PC-9 (cell line): ENCODE measurements at regions not wholly inside any gene's neighbourhood (a gene's known extent, or its start where the extent isn't known, plus 50 kb on each side); places are given as distances from the start of the nearest gene placed in this dataset.

Experiments
- CTCF ChIP-seq: fragments of 200-600 bp; sonication (generic); conservative IDR thresholded peaks from 2 replicates; pipeline ENCODE4 v1.6.1; 2017; ENCODE audit warnings: mixed run types, antibody characterized with exemption, mild to moderate bottlenecking, moderate library complexity
- EZH2 ChIP-seq: fragments of 200-600 bp; sonication (generic); IDR thresholded peaks from 2 replicates; pipeline ENCODE4 v1.8.0; 2017; ENCODE audit warnings: antibody characterized with exemption, low read depth

DNA sequence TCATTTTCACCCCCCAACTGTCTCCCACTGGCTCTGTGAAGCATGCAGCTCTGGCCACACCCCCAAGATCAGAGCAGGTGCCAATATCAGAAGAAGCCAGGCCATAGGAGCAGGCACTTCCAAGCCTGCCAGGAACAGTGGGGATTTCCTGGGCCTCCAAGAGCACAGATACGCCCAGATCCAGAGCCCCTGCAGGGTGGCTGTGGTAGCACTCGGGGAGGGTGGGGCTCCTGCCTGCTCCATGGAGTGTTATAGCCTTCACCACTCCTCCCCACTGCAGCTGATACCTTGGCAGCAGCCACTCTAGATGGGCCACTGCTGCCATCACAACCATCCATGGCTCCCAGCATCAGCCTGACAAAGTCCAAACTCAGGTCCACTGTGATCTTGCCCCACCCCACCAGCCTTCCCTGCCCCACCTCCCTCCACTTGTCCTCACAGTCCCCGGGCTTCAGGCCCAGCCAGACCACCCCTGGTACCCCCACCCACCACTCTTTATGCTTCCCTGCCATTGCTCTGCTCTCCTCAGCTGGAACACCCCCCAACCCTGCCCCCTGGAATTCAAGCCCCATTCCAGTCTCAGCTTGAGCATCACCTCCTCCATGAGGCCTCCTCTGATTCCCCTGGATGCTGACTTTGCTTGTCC, 448.3 kb downstream of the MATN1 start:
- TF ChIP-seq CTCF = no peak
- TF ChIP-seq EZH2 = no peak
